Activated CD4-positive, alpha-beta T cell treated with anti-CD3 and anti-CD28 coated beads, Interleukin-2, amount 50 U/mL, for 16 hours (primary cell): ENCODE measurements at regions not wholly inside any gene's neighbourhood (a gene's known extent, or its start where the extent isn't known, plus 50 kb on each side); places are given as distances from the start of the nearest gene placed in this dataset.

Source experiments
- DNase-seq: peaks from one replicate; pipeline ENCODE4 v3.0.0-alpha.2; 2020

GRCh38 chr3:194280777-194281176 lies 70.4 kb downstream of the CPN2 start:
- DNase-seq: no peak

GRCh38 chr3:194281306-194281705 lies 69.8 kb downstream of the CPN2 start:
- no peak for DNase-seq

GRCh38 chr3:194281766-194282165 lies 69.4 kb downstream of the CPN2 start:
- no peak for DNase-seq

- no peak for DNase-seq
Observed at GRCh38 chr3:194282436-194283122, 68.5 kb downstream of the CPN2 start.

- DNase-seq: no peak
Observed at GRCh38 chr3:194283221-194284006, 67.7 kb downstream of the CPN2 start.

GRCh38 chr3:194284351-194284750 lies 66.8 kb downstream of the CPN2 start:
- no peak for DNase-seq

GRCh38 chr3:194285024-194285849 lies 65.9 kb downstream of the CPN2 start:
- no peak for DNase-seq

GRCh38 chr3:194285850-194286197 lies 65.3 kb downstream of the CPN2 start:
- DNase-seq: no peak

GRCh38 chr3:194286375-194287146 lies 64.6 kb downstream of the CPN2 start:
- no peak for DNase-seq

GRCh38 chr3:194287374-194287773 lies 63.8 kb downstream of the CPN2 start:
- no peak for DNase-seq

- no peak for DNase-seq
Observed at GRCh38 chr3:194287977-194288706, 63.0 kb downstream of the CPN2 start.
